MM.1S (cell line): ENCODE measurements at regions not wholly inside any gene's neighbourhood (a gene's known extent, or its start where the extent isn't known, plus 50 kb on each side); places are given as distances from the start of the nearest gene placed in this dataset.

ENCODE experiments used
- CTCF ChIP-seq: fragments of 300-600 bp; sonication (generic); IDR thresholded peaks from 2 replicates; pipeline ENCODE4 v1.5.1; 2016; ENCODE audit warnings: antibody characterized with exemption, low read length, mixed read lengths
- EZH2 ChIP-seq: fragments of 300-600 bp; sonication (generic); optimal IDR thresholded peaks from 2 replicates; pipeline ENCODE3; 2017; ENCODE audit warnings: low read depth, mild to moderate bottlenecking, antibody characterized with exemption, low read length, mixed read lengths

GRCh38 chrX:39059866-39060265, 258.6 kb downstream of the MID1IP1 start:
- TF ChIP-seq CTCF (no peak), EZH2 (no peak)
